Ascending aorta (tissue), 2 donors: ENCODE measurements at regions not wholly inside any gene's neighbourhood (a gene's known extent, or its start where the extent isn't known, plus 50 kb on each side); places are given as distances from the start of the nearest gene placed in this dataset.
"Not testable (repeated sequence)": the region's sequence is repeated elsewhere in the genome, so short reads cannot be mapped to it uniquely, and the experiment has no call there.

Experiments used
- DNase-seq, 2 donors: peaks; one replicate each; pipeline ENCODE4 v3.0.0-alpha.2; 2019; ENCODE audit warnings: low spot score in 2 of 2
- H3K27ac ChIP-seq, 2 donors: fragments of 200-600 bp; sonication (generic); one replicate each; pipeline ENCODE4 v1.5.1; 2016 to 2017; ENCODE audit warnings: mild to moderate bottlenecking in 1 of 2
- H3K27me3 ChIP-seq: fragments of 200-600 bp; sonication (generic); one replicate; pipeline ENCODE4 v1.5.1; 2017
- H3K36me3 ChIP-seq, 2 donors: fragments of 200-600 bp; sonication (generic); one replicate each; pipeline ENCODE4 v1.5.1; 2016
- H3K4me1 ChIP-seq, 2 donors: fragments of 200-600 bp; sonication (generic); one replicate each; pipeline ENCODE4 v1.5.1; 2016 to 2017; ENCODE audit warnings: mild to moderate bottlenecking in 1 of 2
- H3K4me3 ChIP-seq, 2 donors: fragments of 200-600 bp; sonication (generic); one replicate each; pipeline ENCODE4 v1.5.1; 2016 to 2017; ENCODE audit warnings: mild to moderate bottlenecking in 1 of 2
- H3K9me3 ChIP-seq, 2 donors: fragments of 200-600 bp; sonication (generic); one replicate each; pipeline ENCODE4 v1.5.1; 2016
- intact Hi-C: fragments of 100-400 bp; cut with DNase I; formaldehyde crosslinking; loops from one replicate; pipeline ENCODE4 v1.15.1; 2023
- TF ChIP-seq, protein P1 (sequence below), 3 experiments: fragments of 200-600 bp in 2 of 3; fragments of 450-650 bp in 1 of 3; sonication (generic) in 2 of 3; IDR thresholded peaks; one replicate each; pipeline ENCODE4 v1.5.1; 2016 to 2019; ENCODE audit warnings: antibody characterized with exemption in 3 of 3, mild to moderate bottlenecking in 1 of 3, moderate library complexity in 1 of 3

GRCh38 chr3:23129817-23130216 lies 73.3 kb upstream of the UBE2E2 start:
- TF ChIP-seq, protein P1, sequence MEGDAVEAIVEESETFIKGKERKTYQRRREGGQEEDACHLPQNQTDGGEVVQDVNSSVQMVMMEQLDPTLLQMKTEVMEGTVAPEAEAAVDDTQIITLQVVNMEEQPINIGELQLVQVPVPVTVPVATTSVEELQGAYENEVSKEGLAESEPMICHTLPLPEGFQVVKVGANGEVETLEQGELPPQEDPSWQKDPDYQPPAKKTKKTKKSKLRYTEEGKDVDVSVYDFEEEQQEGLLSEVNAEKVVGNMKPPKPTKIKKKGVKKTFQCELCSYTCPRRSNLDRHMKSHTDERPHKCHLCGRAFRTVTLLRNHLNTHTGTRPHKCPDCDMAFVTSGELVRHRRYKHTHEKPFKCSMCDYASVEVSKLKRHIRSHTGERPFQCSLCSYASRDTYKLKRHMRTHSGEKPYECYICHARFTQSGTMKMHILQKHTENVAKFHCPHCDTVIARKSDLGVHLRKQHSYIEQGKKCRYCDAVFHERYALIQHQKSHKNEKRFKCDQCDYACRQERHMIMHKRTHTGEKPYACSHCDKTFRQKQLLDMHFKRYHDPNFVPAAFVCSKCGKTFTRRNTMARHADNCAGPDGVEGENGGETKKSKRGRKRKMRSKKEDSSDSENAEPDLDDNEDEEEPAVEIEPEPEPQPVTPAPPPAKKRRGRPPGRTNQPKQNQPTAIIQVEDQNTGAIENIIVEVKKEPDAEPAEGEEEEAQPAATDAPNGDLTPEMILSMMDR (IDR thresholded peaks at IDR 0.05): no peak
- Histone ChIP-seq H3K4me3 (no peak overlapping the region), H3K27me3 (no peaks in the 10 kb centered on the region), H3K9me3 (no peaks in the 10 kb centered on the region), H3K36me3 (no peaks in the 10 kb centered on the region), H3K4me1 (no peaks in the 10 kb centered on the region), H3K27ac (no peak overlapping the region)
- intact Hi-C loops: no loop called here
- DNase-seq: no peak

DNA sequence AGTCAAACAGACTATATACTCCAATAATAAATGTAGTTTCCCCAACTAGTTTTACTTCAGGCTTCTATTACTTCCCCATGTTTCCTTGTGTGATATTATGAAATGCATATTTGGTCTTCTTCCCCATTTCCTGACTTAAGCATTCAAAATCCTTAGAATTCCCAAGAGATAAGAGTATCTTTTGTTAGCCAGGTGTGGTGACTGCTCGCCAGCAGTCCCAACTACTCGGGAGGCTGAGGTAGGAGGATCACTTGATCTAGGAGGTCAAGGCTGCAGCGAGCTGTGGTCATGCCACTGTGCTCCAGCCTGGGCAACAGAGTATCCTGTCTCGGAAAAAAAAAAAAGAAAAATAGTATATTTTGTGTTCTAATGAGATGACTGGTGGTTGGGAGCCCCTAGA lies 72.7 kb upstream of the UBE2E2 start:
- DNase-seq: no peak
- H3K4me3 ChIP-seq: no peak overlapping the region
- no peaks in the 10 kb centered on the region for H3K9me3 ChIP-seq
- intact Hi-C loops: no loop called here
- H3K27me3 ChIP-seq: no peaks in the 10 kb centered on the region
- H3K36me3 ChIP-seq: no peaks in the 10 kb centered on the region
- H3K4me1 ChIP-seq: no peaks in the 10 kb centered on the region
- TF ChIP-seq, protein P1 (IDR thresholded peaks at IDR 0.05): no peak
- no peak overlapping the region for H3K27ac ChIP-seq

- Histone ChIP-seq H3K27ac (no peak overlapping the region), H3K9me3 (peaks cover 0 to 12% of the 10 kb centered on the region in 2 donors), H3K4me1 (no peaks in the 10 kb centered on the region), H3K27me3 (no peaks in the 10 kb centered on the region), H3K4me3 (no peak overlapping the region), H3K36me3 (no peaks in the 10 kb centered on the region)
- TF ChIP-seq, protein P1 (IDR thresholded peaks at IDR 0.05): no peak
- DNase-seq: no peak
- intact Hi-C loops: no loop called here
Observed at GRCh38 chr3:23135026-23135785, 67.9 kb upstream of the UBE2E2 start.

GRCh38 chr3:23136054-23136453 lies 67.1 kb upstream of the UBE2E2 start:
- no peaks in the 10 kb centered on the region for H3K27me3 ChIP-seq
- no peak overlapping the region for H3K27ac ChIP-seq
- TF ChIP-seq, protein P1 (IDR thresholded peaks at IDR 0.05): no peak
- peaks cover 0 to 12% of the 10 kb centered on the region in 2 donors for H3K9me3 ChIP-seq
- intact Hi-C loops: no loop called here
- no peaks in the 10 kb centered on the region for H3K4me1 ChIP-seq
- DNase-seq: no peak
- H3K36me3 ChIP-seq: no peaks in the 10 kb centered on the region
- H3K4me3 ChIP-seq: no peak overlapping the region

DNA sequence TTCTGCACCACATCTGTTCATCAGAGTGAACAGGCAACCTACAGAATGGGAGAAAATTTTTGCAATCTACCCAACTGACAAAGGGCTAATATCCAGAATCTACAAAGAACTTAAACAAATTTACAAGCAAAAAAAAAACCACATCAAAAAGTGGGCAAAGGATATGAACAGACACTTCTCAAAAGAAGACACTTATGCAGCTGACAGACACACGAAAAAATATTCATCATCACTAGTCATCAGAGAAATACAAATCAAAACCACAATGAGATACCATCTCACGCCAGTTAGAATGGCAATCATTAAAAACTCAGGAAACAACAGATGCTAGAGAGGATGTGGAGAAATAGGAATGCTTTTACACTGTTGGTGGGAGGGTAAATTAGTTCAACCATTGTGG lies 59.1 kb upstream of the UBE2E2 start:
- intact Hi-C loops, H3K27ac ChIP-seq, H3K36me3 ChIP-seq, H3K4me1 ChIP-seq, H3K27me3 ChIP-seq, DNase-seq, H3K4me3 ChIP-seq, H3K9me3 ChIP-seq: not testable (repeated sequence)

GRCh38 chr3:23146163-23146562 lies 57.0 kb upstream of the UBE2E2 start:
- Histone ChIP-seq H3K4me1 (no peaks in the 10 kb centered on the region), H3K4me3 (no peak overlapping the region), H3K27ac (no peak overlapping the region), H3K27me3 (no peaks in the 10 kb centered on the region), H3K36me3 (no peaks in the 10 kb centered on the region), H3K9me3 (no peaks in the 10 kb centered on the region)
- TF ChIP-seq, protein P1 (IDR thresholded peaks at IDR 0.05): no peak
- no peak for DNase-seq
- intact Hi-C loops: no loop called here
